NT2/D1 (cell line): ENCODE measurements at regions not wholly inside any gene's neighbourhood (a gene's known extent, or its start where the extent isn't known, plus 50 kb on each side); places are given as distances from the start of the nearest gene placed in this dataset.
"Not testable (repeated sequence)": the region's sequence is repeated elsewhere in the genome, so short reads cannot be mapped to it uniquely, and the experiment has no call there.

Source experiments
- SUZ12 ChIP-seq: IDR thresholded peaks from 2 replicates; pipeline ENCODE4 v1.6.1; 2011; ENCODE audit not compliant: insufficient read length, insufficient read depth; ENCODE audit errors: extremely low read depth
- ZNF274 ChIP-seq: IDR thresholded peaks from 2 replicates; pipeline ENCODE4 v1.6.1; 2011; ENCODE audit warnings: mild to moderate bottlenecking, low read depth, low read length

- TF ChIP-seq ZNF274, SUZ12: not testable (repeated sequence)
These were observed 333.8 kb upstream of the CDH10 start for GRCh38 chr5:24978552-24978951.
